ENCODE measurements at regions not wholly inside any gene's neighbourhood (a gene's known extent, or its start where the extent isn't known, plus 50 kb on each side); places are given as distances from the start of the nearest gene placed in this dataset.
A peak's percentile ranks its signal among the peaks of the same experiment; 100 is the strongest.

GRCh38 chr4:20624793-20625374 is 75.4 kb upstream of the PACRGL start:
- H3K4me1 ChIP-seq: peaks cover 11% of the 10 kb centered on the region
- H3K9me3 ChIP-seq: no peaks in the 10 kb centered on the region
- no peaks in the 10 kb centered on the region for H3K27me3 ChIP-seq
- 27 to 37% methylated on average over 3 of the region's 3 CpGs for WGBS, 2 donors
- no peak overlapping the region for H3K4me3 ChIP-seq
- H3K27ac ChIP-seq: no peak overlapping the region
- H3K36me3 ChIP-seq (ENCODE audit: low read depth, missing control alignments): no peaks in the 10 kb centered on the region
- TF ChIP-seq CTCF (IDR thresholded peaks at IDR 0.05) (no peak), POLR2A (IDR thresholded peaks at IDR 0.05) (no peak)
- intact Hi-C loops (cut with DNase I; ENCODE audit: low total_unique reads): no loop called here
- DNase-seq: peak; percentile 19

GRCh38 chr4:20625426-20625825 is 74.8 kb upstream of the PACRGL start:
- Histone ChIP-seq H3K36me3 (ENCODE audit: low read depth, missing control alignments) (no peaks in the 10 kb centered on the region), H3K27ac (no peak overlapping the region), H3K4me1 (peaks cover 8% of the 10 kb centered on the region), H3K27me3 (no peaks in the 10 kb centered on the region), H3K4me3 (no peak overlapping the region), H3K9me3 (no peaks in the 10 kb centered on the region)
- DNase-seq: peak; percentile 17
- TF ChIP-seq CTCF (IDR thresholded peaks at IDR 0.05): no peak
- no peak for TF ChIP-seq POLR2A (IDR thresholded peaks at IDR 0.05)
- intact Hi-C loops (cut with DNase I; ENCODE audit: low total_unique reads): no loop called here
- 90 to 91% methylated on average over 3 of the region's 3 CpGs for WGBS, 2 donors

GRCh38 chr4:20626326-20627005 is 73.8 kb upstream of the PACRGL start:
- TF ChIP-seq CTCF (IDR thresholded peaks at IDR 0.05): no peak
- no peak for TF ChIP-seq POLR2A (IDR thresholded peaks at IDR 0.05)
- Histone ChIP-seq H3K4me1 (peaks cover 8% of the 10 kb centered on the region), H3K9me3 (no peaks in the 10 kb centered on the region), H3K27ac (no peak overlapping the region), H3K27me3 (no peaks in the 10 kb centered on the region), H3K4me3 (no peak overlapping the region), H3K36me3 (ENCODE audit: low read depth, missing control alignments) (no peaks in the 10 kb centered on the region)
- WGBS, 2 donors: 86 to 92% methylated on average over 5 of the region's 5 CpGs
- DNase-seq: no peak
- intact Hi-C loops (cut with DNase I; ENCODE audit: low total_unique reads): no loop called here

- Histone ChIP-seq H3K4me3 (no peak overlapping the region), H3K36me3 (ENCODE audit: low read depth, missing control alignments) (no peaks in the 10 kb centered on the region), H3K27ac (no peak overlapping the region), H3K4me1 (peaks cover 8% of the 10 kb centered on the region), H3K27me3 (no peaks in the 10 kb centered on the region), H3K9me3 (no peaks in the 10 kb centered on the region)
- DNase-seq: no peak
- intact Hi-C loops (cut with DNase I; ENCODE audit: low total_unique reads): no loop called here
- TF ChIP-seq POLR2A (IDR thresholded peaks at IDR 0.05) (no peak), CTCF (IDR thresholded peaks at IDR 0.05) (no peak)
- WGBS, 2 donors: 48 to 54% methylated on average over 1 of the region's 1 CpG
These were observed 72.4 kb upstream of the PACRGL start for GRCh38 chr4:20627866-20628265.
